Endothelial cell of umbilical vein (primary cell): ENCODE measurements at regions not wholly inside any gene's neighbourhood (a gene's known extent, or its start where the extent isn't known, plus 50 kb on each side); places are given as distances from the start of the nearest gene placed in this dataset.

ENCODE experiments used
- BruUV-seq: library from RNA; stranded (reverse); fragments of 400-500 nt; replicated peaks from 2 replicates; lab custom pipeline; 2021; lab: Mats Ljungman, UMichigan
- CTCF ChIA-PET: fragments of 300-600, 350-600 bp; sonication (Branson Sonifier 250); formaldehyde crosslinking; loops from one replicate; lab custom pipeline; 2021; ENCODE audit warnings: antibody characterized with exemption, inconsistent platforms; lab: Charles Lee
- POLR2A ChIA-PET: fragments of 300-600, 350-600 bp; sonication (Branson Sonifier 250); formaldehyde crosslinking; loops from one replicate; lab custom pipeline; 2021; ENCODE audit warnings: antibody characterized with exemption, inconsistent platforms; lab: Charles Lee
- DNase-seq: peaks from one replicate; pipeline ENCODE4 v3.0.0-alpha.2; 2011; ENCODE audit warnings: low read depth, low spot score
- FAIRE-seq: peaks from 2 replicates; lab custom pipeline; 2011; peaks lifted over from hg19 to GRCh38; lab: Jason Lieb, UNC
- H2AFZ ChIP-seq: 2 replicates; pipeline ENCODE4 v1.6.0; 2012; ENCODE audit warnings: low read depth, low read length, control low read depth, inconsistent platforms
- H3K27ac ChIP-seq: 2 replicates; pipeline ENCODE4 v1.5.1; 2011; ENCODE audit warnings: low read depth, mild to moderate bottlenecking, control low read depth, low read length, moderate library complexity; ENCODE audit not compliant: insufficient read depth
- H3K27me3 ChIP-seq, 2 experiments: 2 replicates each; pipeline versions ENCODE4 v1.6.0 to v1.6.1; 2011; ENCODE audit warnings: low read length in 2 of 2, mixed read lengths in 1 of 2; ENCODE audit not compliant: control insufficient read depth in 2 of 2, insufficient read depth in 2 of 2
- H3K36me3 ChIP-seq, 2 experiments: 2 replicates in 1 of 2; 3 replicates in 1 of 2; pipeline ENCODE4 v1.5.1; 2011; ENCODE audit warnings: low read length in 2 of 2, mild to moderate bottlenecking in 1 of 2, moderate library complexity in 1 of 2; ENCODE audit not compliant: control insufficient read depth in 2 of 2, insufficient read depth in 2 of 2; ENCODE audit errors: extremely low read depth in 1 of 2
- H3K4me1 ChIP-seq: 3 replicates; pipeline ENCODE4 v1.5.1; 2011; ENCODE audit warnings: mild to moderate bottlenecking, low read length; ENCODE audit not compliant: control insufficient read depth, insufficient read depth; ENCODE audit errors: extremely low read depth
- H3K4me2 ChIP-seq: 2 replicates; pipeline ENCODE4 v1.6.1; 2011; ENCODE audit warnings: low read length, control low read depth, mixed read lengths; ENCODE audit not compliant: insufficient read depth
- H3K4me3 ChIP-seq, 3 experiments: fragments of 200-600 bp in 1 of 3; sonication (generic), shearing (Covaris generic) in 1 of 3; replicated peaks in 1 of 3; 2 replicates each; pipeline ENCODE4 v1.5.1; 2011 to 2016; ENCODE audit warnings: control low read depth in 3 of 3, low read length in 3 of 3, mild to moderate bottlenecking in 2 of 3, inconsistent platforms in 1 of 3, low read depth in 1 of 3, moderate library complexity in 1 of 3; ENCODE audit not compliant: insufficient read depth in 1 of 3
- H3K79me2 ChIP-seq: 2 replicates; pipeline ENCODE4 v1.6.0; 2012; ENCODE audit warnings: low read length, inconsistent platforms; ENCODE audit not compliant: control insufficient read depth, insufficient read depth
- H3K9ac ChIP-seq: replicated peaks from 2 replicates; pipeline ENCODE3; 2011; ENCODE audit warnings: low read length, control low read depth; ENCODE audit not compliant: insufficient read depth; ENCODE audit errors: extremely low read depth
- H3K9me1 ChIP-seq: replicated peaks from 3 replicates; pipeline ENCODE4 v1.6.0; 2011; ENCODE audit warnings: mild to moderate bottlenecking, low read length; ENCODE audit not compliant: control insufficient read depth, insufficient read depth; ENCODE audit errors: extremely low read depth
- H3K9me3 ChIP-seq: replicated peaks from 2 replicates; pipeline ENCODE4 v1.5.1; 2012; ENCODE audit warnings: low read length, inconsistent platforms; ENCODE audit not compliant: control insufficient read depth, insufficient read depth
- H4K20me1 ChIP-seq: replicated peaks from 2 replicates; pipeline ENCODE3; 2011; ENCODE audit warnings: mild to moderate bottlenecking, low read length; ENCODE audit not compliant: control insufficient read depth, insufficient read depth; ENCODE audit errors: extremely low read depth
- EZH2 ChIP-seq: IDR thresholded peaks from 2 replicates; pipeline ENCODE4 v1.6.1; 2012; ENCODE audit warnings: borderline replicate concordance, low read depth, mild to moderate bottlenecking, moderate library complexity, low read length, inconsistent platforms; ENCODE audit not compliant: severe bottlenecking
- FOS ChIP-seq: IDR thresholded peaks from 2 replicates; pipeline ENCODE4 v1.6.1; 2011; ENCODE audit warnings: mild to moderate bottlenecking, low read length, moderate library complexity, borderline replicate concordance; ENCODE audit not compliant: insufficient read depth
- GATA2 ChIP-seq: IDR thresholded peaks from 2 replicates; pipeline ENCODE4 v1.7.0; 2011; ENCODE audit warnings: low read depth, mild to moderate bottlenecking, moderate library complexity, mixed read lengths, low read length; ENCODE audit not compliant: insufficient read length, insufficient read depth
- JUN ChIP-seq: IDR thresholded peaks from 2 replicates; pipeline ENCODE4 v1.6.1; 2011; ENCODE audit warnings: borderline replicate concordance, low read depth; ENCODE audit not compliant: insufficient read length, insufficient read depth
- MYC ChIP-seq: IDR thresholded peaks from one replicate; pipeline ENCODE4 v1.6.1; 2011; ENCODE audit warnings: mild to moderate bottlenecking, low read depth, low read length
- POLR2A ChIP-seq: IDR thresholded peaks from 2 replicates; pipeline ENCODE4 v1.6.1; 2012; ENCODE audit warnings: low read depth, mild to moderate bottlenecking, control low read depth, low read length
- POLR2AphosphoS5 ChIP-seq: IDR thresholded peaks from 2 replicates; pipeline ENCODE4 v1.6.1; 2012; ENCODE audit warnings: low read depth, mild to moderate bottlenecking, control low read depth, low read length, moderate library complexity; ENCODE audit not compliant: insufficient read depth
- dilution Hi-C: fragments of 300-500 bp; cut with MboI; formaldehyde crosslinking; loops from one replicate; pipeline ENCODE4 v1.15.0; 2019; ENCODE audit warnings: low sequenced_read_pairs; ENCODE audit not compliant: extremely low pct_ligation_motif_present
- intact Hi-C: fragments of 100-400 bp; cut with micrococcal nuclease; formaldehyde crosslinking; loops from one replicate; pipeline ENCODE4 v1.10.0; 2022
- TF ChIP-seq, protein P1 (sequence below): IDR thresholded peaks from 2 replicates; pipeline ENCODE4 v1.6.1; 2011; ENCODE audit not compliant: insufficient read depth, insufficient read length
- TF ChIP-seq, protein P2 (sequence below), 2 donors: IDR thresholded peaks; 1 replicate in 1 of 2; 2 replicates in 1 of 2; pipeline ENCODE4 v1.5.1; 2011; ENCODE audit warnings: low read length in 2 of 2, mild to moderate bottlenecking in 2 of 2, moderate library complexity in 2 of 2, control low read depth in 1 of 2, inconsistent platforms in 1 of 2, low read depth in 1 of 2; ENCODE audit not compliant: insufficient read depth in 1 of 2; ENCODE audit errors: extremely low read depth in 1 of 2

DNA sequence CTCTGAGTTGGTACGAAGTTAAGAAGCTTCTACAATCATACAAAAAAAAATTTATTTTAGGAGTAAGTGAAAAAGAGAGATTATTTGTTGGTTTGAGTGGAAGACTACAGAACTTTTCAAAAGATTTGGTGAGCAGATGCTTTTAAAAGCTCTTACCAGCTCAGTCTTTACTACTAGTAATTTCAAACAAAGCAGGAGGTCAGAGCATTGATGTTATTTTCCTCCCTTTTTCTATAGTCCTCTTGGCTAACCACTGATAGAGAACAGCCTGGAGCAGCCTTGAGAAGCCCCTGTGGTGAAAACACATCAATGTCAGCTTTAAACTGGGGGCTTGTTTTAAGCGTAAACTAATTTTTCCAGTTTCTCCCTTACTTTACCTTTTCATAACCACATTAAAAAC is 559.3 kb upstream of the CDH2 start:
- H3K27me3 ChIP-seq, result no peaks in the 10 kb centered on the region
- peak overlapping the region; percentile 31 for H3K27ac ChIP-seq
- POLR2A ChIA-PET, result no interaction called here
- no peaks in the 10 kb centered on the region for H3K9me3 ChIP-seq
- H3K36me3 ChIP-seq, result no peaks in the 10 kb centered on the region
- no peak overlapping the region for H3K4me3 ChIP-seq
- no TSS peak for BruUV-seq
- DNase-seq, result no peak
- no peaks in the 10 kb centered on the region for H4K20me1 ChIP-seq
- H3K9ac ChIP-seq, result no peak overlapping the region
- FAIRE-seq, result peak; percentile 18
- TF ChIP-seq, protein P1, sequence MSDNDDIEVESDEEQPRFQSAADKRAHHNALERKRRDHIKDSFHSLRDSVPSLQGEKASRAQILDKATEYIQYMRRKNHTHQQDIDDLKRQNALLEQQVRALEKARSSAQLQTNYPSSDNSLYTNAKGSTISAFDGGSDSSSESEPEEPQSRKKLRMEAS, result no peak
- no peak for TF ChIP-seq POLR2A
- no peak for TF ChIP-seq GATA2
- TF ChIP-seq FOS, result no peak
- TF ChIP-seq POLR2AphosphoS5, result no peak
- no peak for TF ChIP-seq JUN
- no peak for TF ChIP-seq MYC
- no peak for TF ChIP-seq EZH2
- TF ChIP-seq, protein P2, sequence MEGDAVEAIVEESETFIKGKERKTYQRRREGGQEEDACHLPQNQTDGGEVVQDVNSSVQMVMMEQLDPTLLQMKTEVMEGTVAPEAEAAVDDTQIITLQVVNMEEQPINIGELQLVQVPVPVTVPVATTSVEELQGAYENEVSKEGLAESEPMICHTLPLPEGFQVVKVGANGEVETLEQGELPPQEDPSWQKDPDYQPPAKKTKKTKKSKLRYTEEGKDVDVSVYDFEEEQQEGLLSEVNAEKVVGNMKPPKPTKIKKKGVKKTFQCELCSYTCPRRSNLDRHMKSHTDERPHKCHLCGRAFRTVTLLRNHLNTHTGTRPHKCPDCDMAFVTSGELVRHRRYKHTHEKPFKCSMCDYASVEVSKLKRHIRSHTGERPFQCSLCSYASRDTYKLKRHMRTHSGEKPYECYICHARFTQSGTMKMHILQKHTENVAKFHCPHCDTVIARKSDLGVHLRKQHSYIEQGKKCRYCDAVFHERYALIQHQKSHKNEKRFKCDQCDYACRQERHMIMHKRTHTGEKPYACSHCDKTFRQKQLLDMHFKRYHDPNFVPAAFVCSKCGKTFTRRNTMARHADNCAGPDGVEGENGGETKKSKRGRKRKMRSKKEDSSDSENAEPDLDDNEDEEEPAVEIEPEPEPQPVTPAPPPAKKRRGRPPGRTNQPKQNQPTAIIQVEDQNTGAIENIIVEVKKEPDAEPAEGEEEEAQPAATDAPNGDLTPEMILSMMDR (IDR thresholded peaks at IDR 0.05; ENCODE audit: extremely low read depth in 1 of 2, insufficient read depth in 1 of 2, low read depth in 1 of 2, low read length in 2 of 2), result no peak
- no peaks in the 10 kb centered on the region for H3K9me1 ChIP-seq
- no peak overlapping the region for H2AFZ ChIP-seq
- no peaks in the 10 kb centered on the region for H3K79me2 ChIP-seq
- intact Hi-C loops (loop anchor here (2.0 to 10.0 kb wide), 3 partner anchors 59 to 419 kb away; no protein-coding TSS in a partner anchor), dilution Hi-C loops (no loop called here)
- H3K4me1 ChIP-seq, result peaks cover 8% of the 10 kb centered on the region
- CTCF ChIA-PET, result no interaction called here
- H3K4me2 ChIP-seq, result peak overlapping the region; percentile 46
